PC-9 (cell line): ENCODE measurements at regions not wholly inside any gene's neighbourhood (a gene's known extent, or its start where the extent isn't known, plus 50 kb on each side); places are given as distances from the start of the nearest gene placed in this dataset.

Experiments used
- BruUV-seq: library from RNA; stranded (reverse); fragments of 400-500 nt; replicated peaks from 2 replicates; lab custom pipeline; 2021; lab: Mats Ljungman, UMichigan
- CTCF ChIA-PET: fragments of 300-600 bp; sonication (Branson Sonifier 250); formaldehyde crosslinking; loops from one replicate; lab custom pipeline; 2022; ENCODE audit warnings: antibody characterized with exemption; lab: Charles Lee
- POLR2A ChIA-PET: fragments of 300-600 bp; sonication (Branson Sonifier 250); formaldehyde crosslinking; loops from one replicate; lab custom pipeline; 2022; ENCODE audit warnings: antibody characterized with exemption; ENCODE audit not compliant: unreplicated experiment; lab: Charles Lee
- DNase-seq, 2 experiments: peaks; one replicate each; pipeline versions ENCODE4 v3.0.0 to v3.0.0-alpha.2; 2015 to 2022; ENCODE audit warnings: mixed read lengths in 1 of 2
- H2AFZ ChIP-seq: fragments of 200-600 bp; sonication (generic); 2 replicates; pipeline ENCODE4 v1.8.1; 2017; ENCODE audit warnings: antibody characterized with exemption
- H3F3A ChIP-seq: fragments of 200-600 bp; sonication (generic); 2 replicates; pipeline ENCODE4 v1.8.1; 2017; ENCODE audit warnings: antibody characterized with exemption, mild to moderate bottlenecking, low read depth; ENCODE audit not compliant: insufficient read depth
- H3K27ac ChIP-seq: fragments of 200-600 bp; sonication (generic); 2 replicates; pipeline ENCODE4 v1.6.1; 2016; ENCODE audit warnings: mixed run types
- H3K27me3 ChIP-seq: fragments of 200-600 bp; sonication (generic); 2 replicates; pipeline ENCODE4 v1.6.1; 2016; ENCODE audit warnings: low read depth, mixed run types; ENCODE audit not compliant: insufficient read depth
- H3K36me3 ChIP-seq: fragments of 200-600 bp; sonication (generic); 2 replicates; pipeline ENCODE4 v1.6.1; 2016; ENCODE audit warnings: low read depth, mixed run types
- H3K4me1 ChIP-seq: fragments of 200-600 bp; sonication (generic); replicated peaks from 2 replicates; pipeline ENCODE4 v1.6.1; 2016; ENCODE audit warnings: mixed run types; ENCODE audit not compliant: insufficient read depth
- H3K4me2 ChIP-seq: fragments of 200-600 bp; sonication (generic); 2 replicates; pipeline ENCODE4 v1.6.1; 2017; ENCODE audit warnings: mixed run types
- H3K4me3 ChIP-seq: fragments of 200-600 bp; sonication (generic); 2 replicates; pipeline ENCODE4 v1.6.1; 2016; ENCODE audit warnings: mixed run types
- H3K79me2 ChIP-seq: fragments of 200-600 bp; sonication (generic); 2 replicates; pipeline ENCODE4 v1.6.1; 2017; ENCODE audit warnings: low read depth, mixed run types
- H3K9me2 ChIP-seq: fragments of 200-600 bp; sonication (generic); 2 replicates; pipeline ENCODE4 v1.8.1; 2017; ENCODE audit warnings: mild to moderate bottlenecking; ENCODE audit not compliant: insufficient read depth
- H3K9me3 ChIP-seq: fragments of 200-600 bp; sonication (generic); 2 replicates; pipeline ENCODE4 v1.8.1; 2016; ENCODE audit warnings: low read depth; ENCODE audit not compliant: insufficient read depth
- H4K20me1 ChIP-seq: fragments of 200-600 bp; sonication (generic); 2 replicates; pipeline ENCODE4 v1.8.1; 2017; ENCODE audit not compliant: insufficient read depth
- EZH2 ChIP-seq: fragments of 200-600 bp; sonication (generic); IDR thresholded peaks from 2 replicates; pipeline ENCODE4 v1.8.0; 2017; ENCODE audit warnings: antibody characterized with exemption, low read depth
- intact Hi-C: fragments of 100-400 bp; cut with micrococcal nuclease; formaldehyde crosslinking; loops from one replicate; pipeline ENCODE4 v1.10.0; 2022; ENCODE audit not compliant: unreplicated experiment
- TF ChIP-seq, protein P1 (sequence below): fragments of 200-600 bp; sonication (generic); conservative IDR thresholded peaks from 2 replicates; pipeline ENCODE4 v1.6.1; 2017; ENCODE audit warnings: mixed run types, antibody characterized with exemption, mild to moderate bottlenecking, moderate library complexity

DNA sequence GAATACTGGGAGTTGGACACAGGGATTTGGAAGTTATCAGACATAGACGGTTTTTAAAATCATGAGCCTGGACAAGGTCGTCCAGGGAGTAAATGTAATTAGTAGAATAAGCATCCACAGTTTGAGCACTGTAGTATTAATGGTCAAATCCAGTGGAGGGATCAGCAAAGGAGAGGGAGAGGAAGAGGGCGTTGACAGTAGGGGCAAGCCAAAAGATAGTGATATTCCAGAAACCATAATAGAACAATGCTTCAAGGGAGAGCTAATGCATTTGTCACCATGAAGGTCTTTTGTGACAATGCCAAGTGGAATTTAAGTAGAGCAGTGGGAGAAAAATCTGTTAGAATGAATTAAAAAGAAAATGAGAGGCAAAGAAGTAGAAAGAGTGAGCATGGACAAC lies 68.9 kb upstream of the SLC5A12 start:
- Histone ChIP-seq H3K36me3 (no peaks in the 10 kb centered on the region), H3K79me2 (no peaks in the 10 kb centered on the region), H4K20me1 (no peaks in the 10 kb centered on the region), H3K9me3 (no peaks in the 10 kb centered on the region), H3K9me2 (no peaks in the 10 kb centered on the region; the same call in 1 of the 2 replicates), H3F3A (no peaks in the 10 kb centered on the region), H3K27me3 (no peaks in the 10 kb centered on the region), H3K4me1 (no peaks in the 10 kb centered on the region), H3K4me2 (no peak overlapping the region), H3K27ac (no peak overlapping the region), H3K4me3 (no peak overlapping the region), H2AFZ (no peak overlapping the region)
- ChIA-PET POLR2A (no interaction called here), CTCF (no interaction called here)
- no peak for DNase-seq
- intact Hi-C loops, result no loop called here
- BruUV-seq, result no TSS peak
- TF ChIP-seq, protein P1, sequence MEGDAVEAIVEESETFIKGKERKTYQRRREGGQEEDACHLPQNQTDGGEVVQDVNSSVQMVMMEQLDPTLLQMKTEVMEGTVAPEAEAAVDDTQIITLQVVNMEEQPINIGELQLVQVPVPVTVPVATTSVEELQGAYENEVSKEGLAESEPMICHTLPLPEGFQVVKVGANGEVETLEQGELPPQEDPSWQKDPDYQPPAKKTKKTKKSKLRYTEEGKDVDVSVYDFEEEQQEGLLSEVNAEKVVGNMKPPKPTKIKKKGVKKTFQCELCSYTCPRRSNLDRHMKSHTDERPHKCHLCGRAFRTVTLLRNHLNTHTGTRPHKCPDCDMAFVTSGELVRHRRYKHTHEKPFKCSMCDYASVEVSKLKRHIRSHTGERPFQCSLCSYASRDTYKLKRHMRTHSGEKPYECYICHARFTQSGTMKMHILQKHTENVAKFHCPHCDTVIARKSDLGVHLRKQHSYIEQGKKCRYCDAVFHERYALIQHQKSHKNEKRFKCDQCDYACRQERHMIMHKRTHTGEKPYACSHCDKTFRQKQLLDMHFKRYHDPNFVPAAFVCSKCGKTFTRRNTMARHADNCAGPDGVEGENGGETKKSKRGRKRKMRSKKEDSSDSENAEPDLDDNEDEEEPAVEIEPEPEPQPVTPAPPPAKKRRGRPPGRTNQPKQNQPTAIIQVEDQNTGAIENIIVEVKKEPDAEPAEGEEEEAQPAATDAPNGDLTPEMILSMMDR, result no peak
- no peak for TF ChIP-seq EZH2

DNA sequence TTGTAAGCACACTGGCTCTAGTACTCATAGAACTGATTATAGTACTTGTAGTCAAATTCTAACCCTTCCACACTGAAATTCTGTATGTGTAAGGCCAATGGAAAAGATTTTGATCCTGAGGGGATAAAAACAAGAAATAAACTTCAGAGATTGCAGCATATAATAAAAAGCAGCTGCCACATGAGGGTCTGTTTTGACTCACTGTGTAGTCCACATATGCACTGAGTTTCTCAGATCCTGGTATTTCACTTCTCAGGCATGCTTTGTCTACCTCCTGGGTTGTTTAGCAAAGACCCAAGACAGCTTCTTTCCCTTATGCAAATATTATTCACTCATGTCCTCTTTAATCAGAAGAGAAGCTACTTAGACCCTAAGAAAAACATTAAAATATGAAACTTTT lies 71.1 kb upstream of the SLC5A12 start:
- Histone ChIP-seq H3K4me2 (no peak overlapping the region), H3K36me3 (no peaks in the 10 kb centered on the region), H3K27ac (no peak overlapping the region), H3K9me3 (no peaks in the 10 kb centered on the region), H3F3A (no peaks in the 10 kb centered on the region), H4K20me1 (no peaks in the 10 kb centered on the region), H3K27me3 (no peaks in the 10 kb centered on the region), H3K4me1 (no peaks in the 10 kb centered on the region), H3K79me2 (no peaks in the 10 kb centered on the region), H3K9me2 (no peaks in the 10 kb centered on the region; the same call in 1 of the 2 replicates), H2AFZ (no peak overlapping the region), H3K4me3 (no peak overlapping the region)
- POLR2A ChIA-PET, result no interaction called here
- intact Hi-C loops, result no loop called here
- no TSS peak for BruUV-seq
- CTCF ChIA-PET, result no interaction called here
- TF ChIP-seq EZH2, result no peak
- TF ChIP-seq, protein P1, result no peak
- no peak for DNase-seq

DNA sequence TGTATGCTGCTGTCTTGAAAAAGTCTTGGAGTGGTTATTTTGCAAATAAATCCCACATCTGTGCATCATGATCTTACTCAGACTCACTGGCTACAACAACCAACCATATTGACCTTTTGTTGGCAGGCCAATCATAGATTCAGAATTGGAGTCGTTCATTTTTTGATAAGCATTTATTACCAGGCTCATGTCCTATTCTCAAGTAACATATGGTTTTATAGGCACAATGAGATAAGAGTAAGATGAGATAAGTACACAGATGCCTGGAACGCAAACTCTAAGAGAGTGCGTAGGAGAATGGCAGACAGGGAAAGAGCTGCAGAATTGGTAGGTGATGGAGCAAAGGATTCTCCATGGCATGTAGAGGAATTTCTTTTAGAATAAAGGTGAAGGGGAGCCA lies 71.6 kb upstream of the SLC5A12 start:
- no peak for DNase-seq
- Histone ChIP-seq H3K27ac (no peak overlapping the region), H3K4me3 (no peak overlapping the region), H3K9me2 (no peaks in the 10 kb centered on the region; the same call in 1 of the 2 replicates), H3F3A (no peaks in the 10 kb centered on the region), H3K27me3 (no peaks in the 10 kb centered on the region), H3K4me1 (no peaks in the 10 kb centered on the region), H3K36me3 (no peaks in the 10 kb centered on the region), H3K79me2 (no peaks in the 10 kb centered on the region), H2AFZ (no peak overlapping the region), H3K9me3 (no peaks in the 10 kb centered on the region), H4K20me1 (no peaks in the 10 kb centered on the region), H3K4me2 (no peak overlapping the region)
- ChIA-PET POLR2A (no interaction called here), CTCF (no interaction called here)
- TF ChIP-seq, protein P1, result no peak
- TF ChIP-seq EZH2, result no peak
- no TSS peak for BruUV-seq
- intact Hi-C loops, result no loop called here
